Prostate gland (tissue), 2 donors: ENCODE measurements at regions not wholly inside any gene's neighbourhood (a gene's known extent, or its start where the extent isn't known, plus 50 kb on each side); places are given as distances from the start of the nearest gene placed in this dataset.
A peak's percentile ranks its signal among the peaks of the same experiment; 100 is the strongest.

Experiments
- DNase-seq: peaks from one replicate; pipeline ENCODE4 v3.0.0-alpha.2; 2019; ENCODE audit warnings: low spot score
- H3K27ac ChIP-seq, 2 donors: fragments of 200-600 bp; sonication (generic); 2 replicates each; pipeline ENCODE4 v1.5.1; 2017 to 2019
- H3K27me3 ChIP-seq: fragments of 200-600 bp; sonication (generic); replicated peaks from 2 replicates; pipeline ENCODE4 v1.5.1; 2019; ENCODE audit not compliant: insufficient read depth
- H3K36me3 ChIP-seq, 2 donors: fragments of 200-600 bp; sonication (generic); 1 replicate in 1 of 2; 2 replicates in 1 of 2; pipeline versions ENCODE4 v1.5.1 to v1.8.1; 2017 to 2019
- H3K4me1 ChIP-seq: fragments of 200-600 bp; sonication (generic); replicated peaks from 2 replicates; pipeline ENCODE4 v1.5.1; 2019
- H3K4me3 ChIP-seq, 2 donors: fragments of 200-600 bp; sonication (generic); 2 replicates each; pipeline ENCODE4 v1.5.1; 2017 to 2019
- H3K9me3 ChIP-seq: fragments of 200-600 bp; sonication (generic); 2 replicates; pipeline ENCODE4 v1.5.1; 2017
- POLR2A ChIP-seq: fragments of 450-650 bp; IDR thresholded peaks from one replicate; pipeline ENCODE4 v1.6.1; 2016; ENCODE audit warnings: antibody characterized with exemption, mild to moderate bottlenecking
- POLR2AphosphoS5 ChIP-seq: sonication (generic); formaldehyde crosslinking; IDR thresholded peaks from one replicate; pipeline ENCODE4 v1.6.1; 2017; ENCODE audit warnings: antibody characterized with exemption
- WGBS: methylation state at CpG from one replicate; pipeline ENCODE4 v1.1.5; 2018; 5-methylcytosine and 5-hydroxymethylcytosine counted together
- intact Hi-C: fragments of 100-400 bp; cut with DNase I; formaldehyde crosslinking; loops from one replicate; pipeline ENCODE4 v1.14.2; 2022
- TF ChIP-seq, protein P1 (sequence below), 4 experiments: fragments of 200-600 bp in 2 of 4; fragments of 450-650 bp in 2 of 4; sonication (generic) in 2 of 4; IDR thresholded peaks; 1 replicate in 3 of 4; 2 replicates in 1 of 4; pipeline ENCODE4 v1.5.1; 2016 to 2019; ENCODE audit warnings: antibody characterized with exemption in 4 of 4, mild to moderate bottlenecking in 2 of 4, moderate library complexity in 2 of 4

- Histone ChIP-seq H3K4me1 (no peaks in the 10 kb centered on the region), H3K4me3 (no peak overlapping the region), H3K9me3 (no peaks in the 10 kb centered on the region), H3K27me3 (no peaks in the 10 kb centered on the region), H3K27ac (no peak overlapping the region), H3K36me3 (no peaks in the 10 kb centered on the region)
- 15% methylated on average over 7 of the region's 7 CpGs for WGBS
- DNase-seq: peak; percentile 59
- intact Hi-C loops: loop anchor here (10.0 kb wide), 3 partner anchors 488 to 1158 kb away; no protein-coding TSS in a partner anchor
- TF ChIP-seq POLR2AphosphoS5 (no peak), POLR2A (no peak)
- TF ChIP-seq, protein P1, sequence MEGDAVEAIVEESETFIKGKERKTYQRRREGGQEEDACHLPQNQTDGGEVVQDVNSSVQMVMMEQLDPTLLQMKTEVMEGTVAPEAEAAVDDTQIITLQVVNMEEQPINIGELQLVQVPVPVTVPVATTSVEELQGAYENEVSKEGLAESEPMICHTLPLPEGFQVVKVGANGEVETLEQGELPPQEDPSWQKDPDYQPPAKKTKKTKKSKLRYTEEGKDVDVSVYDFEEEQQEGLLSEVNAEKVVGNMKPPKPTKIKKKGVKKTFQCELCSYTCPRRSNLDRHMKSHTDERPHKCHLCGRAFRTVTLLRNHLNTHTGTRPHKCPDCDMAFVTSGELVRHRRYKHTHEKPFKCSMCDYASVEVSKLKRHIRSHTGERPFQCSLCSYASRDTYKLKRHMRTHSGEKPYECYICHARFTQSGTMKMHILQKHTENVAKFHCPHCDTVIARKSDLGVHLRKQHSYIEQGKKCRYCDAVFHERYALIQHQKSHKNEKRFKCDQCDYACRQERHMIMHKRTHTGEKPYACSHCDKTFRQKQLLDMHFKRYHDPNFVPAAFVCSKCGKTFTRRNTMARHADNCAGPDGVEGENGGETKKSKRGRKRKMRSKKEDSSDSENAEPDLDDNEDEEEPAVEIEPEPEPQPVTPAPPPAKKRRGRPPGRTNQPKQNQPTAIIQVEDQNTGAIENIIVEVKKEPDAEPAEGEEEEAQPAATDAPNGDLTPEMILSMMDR (IDR thresholded peaks at IDR 0.05): peak; percentile 62 to 79 (median 72)
Observed at GRCh38 chr4:124262211-124263179, 450.0 kb downstream of the ANKRD50 start.

GRCh38 chr4:124265701-124266100 lies 446.8 kb downstream of the ANKRD50 start:
- TF ChIP-seq POLR2AphosphoS5 (no peak), POLR2A (no peak)
- TF ChIP-seq, protein P1 (IDR thresholded peaks at IDR 0.05): no peak
- Histone ChIP-seq H3K4me3 (no peak overlapping the region), H3K36me3 (no peaks in the 10 kb centered on the region), H3K27ac (no peak overlapping the region), H3K4me1 (no peaks in the 10 kb centered on the region), H3K27me3 (no peaks in the 10 kb centered on the region), H3K9me3 (no peaks in the 10 kb centered on the region)
- intact Hi-C loops: loop anchor here (10.0 kb wide), 3 partner anchors 491 to 1161 kb away; no protein-coding TSS in a partner anchor
- WGBS: 98% methylated on average over 1 of the region's 1 CpG
- DNase-seq: no peak

- TF ChIP-seq POLR2A (no peak), POLR2AphosphoS5 (no peak)
- TF ChIP-seq, protein P1 (IDR thresholded peaks at IDR 0.05): no peak
- 74% methylated on average over 3 of the region's 3 CpGs for WGBS
- Histone ChIP-seq H3K27me3 (no peaks in the 10 kb centered on the region), H3K4me1 (no peaks in the 10 kb centered on the region), H3K27ac (no peak overlapping the region), H3K9me3 (no peaks in the 10 kb centered on the region), H3K36me3 (no peaks in the 10 kb centered on the region), H3K4me3 (no peak overlapping the region)
- no peak for DNase-seq
- intact Hi-C loops: loop anchor here (10.0 kb wide), 3 partner anchors 492 to 1162 kb away; no protein-coding TSS in a partner anchor
Observed at GRCh38 chr4:124266721-124267120, 445.8 kb downstream of the ANKRD50 start.

DNA sequence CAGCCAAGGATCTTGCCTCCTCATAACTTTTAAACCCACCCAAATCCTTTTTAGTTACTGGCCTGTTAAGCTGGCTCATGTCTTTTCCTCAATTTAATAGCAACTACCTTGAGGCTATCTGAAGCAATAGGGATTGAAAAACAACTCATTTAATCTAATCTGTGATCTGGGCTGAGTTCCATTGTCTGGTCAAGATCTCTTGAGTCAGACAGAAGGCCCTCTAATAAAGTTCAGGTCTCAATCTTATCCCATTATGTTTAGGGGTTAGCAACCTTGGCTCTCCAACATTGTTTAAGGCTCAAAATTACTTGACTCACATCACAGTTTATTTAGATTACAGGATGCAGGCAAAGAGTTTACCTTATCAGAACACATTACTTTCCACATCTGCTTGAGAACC lies 436.1 kb downstream of the ANKRD50 start:
- no peak overlapping the region for H3K4me3 ChIP-seq
- no peak for DNase-seq
- H3K9me3 ChIP-seq: no peaks in the 10 kb centered on the region
- no peaks in the 10 kb centered on the region for H3K36me3 ChIP-seq
- no peak for TF ChIP-seq POLR2AphosphoS5
- TF ChIP-seq, protein P1 (IDR thresholded peaks at IDR 0.05): no peak
- no peak for TF ChIP-seq POLR2A
- H3K27ac ChIP-seq: no peak overlapping the region
- intact Hi-C loops: no loop called here
- no peaks in the 10 kb centered on the region for H3K27me3 ChIP-seq
- H3K4me1 ChIP-seq: no peaks in the 10 kb centered on the region
